Activated B cell treated with CpG ODN at 0.5 μM for 24 hours (primary cell): ENCODE measurements at regions not wholly inside any gene's neighbourhood (a gene's known extent, or its start where the extent isn't known, plus 50 kb on each side); places are given as distances from the start of the nearest gene placed in this dataset.

Source experiments
- ATAC-seq: fragments of 200-7000 bp; cut with Tn5 transposase; one replicate; pipeline ENCODE4 v1.10.0; 2021; ENCODE audit warnings: low read depth, mild to moderate bottlenecking, moderate library complexity
- CTCF ChIA-PET: fragments of 350-600 bp; sonication (Branson Sonifier 250); formaldehyde crosslinking; loops from one replicate; lab custom pipeline; 2021; ENCODE audit warnings: antibody characterized with exemption; lab: Charles Lee
- POLR2A ChIA-PET: fragments of 350-600 bp; sonication (Branson Sonifier 250); formaldehyde crosslinking; loops from one replicate; lab custom pipeline; 2021; ENCODE audit warnings: antibody characterized with exemption; lab: Charles Lee
- DNase-seq: peaks from one replicate; pipeline ENCODE4 v3.0.0; 2022
- H3K27ac Mint-ChIP-seq: one replicate; pipeline ENCODE4 v1.8.0; 2020; ENCODE audit warnings: mixed read lengths
- H3K27me3 Mint-ChIP-seq: one replicate; pipeline ENCODE4 v1.8.0; 2021; ENCODE audit warnings: mixed read lengths
- H3K36me3 Mint-ChIP-seq: one replicate; pipeline ENCODE4 v1.8.0; 2021; ENCODE audit warnings: low read depth, mixed read lengths
- H3K4me1 Mint-ChIP-seq: one replicate; pipeline ENCODE4 v1.8.0; 2021; ENCODE audit warnings: mixed read lengths
- H3K4me3 Mint-ChIP-seq: one replicate; pipeline ENCODE4 v1.8.0; 2020; ENCODE audit warnings: mild to moderate bottlenecking, mixed read lengths
- H3K9me3 Mint-ChIP-seq: one replicate; pipeline ENCODE4 v1.8.0; 2020; ENCODE audit warnings: mixed read lengths
- intact Hi-C: fragments of 100-400 bp; cut with micrococcal nuclease; formaldehyde crosslinking; loops from one replicate; pipeline ENCODE4 v1.15.1; 2024
- TF ChIP-seq, protein P1 (sequence below): fragments of 200-600 bp; IDR thresholded peaks from one replicate; pipeline ENCODE4 v1.8.0; 2022; ENCODE audit warnings: antibody characterized with exemption, mild to moderate bottlenecking

DNA sequence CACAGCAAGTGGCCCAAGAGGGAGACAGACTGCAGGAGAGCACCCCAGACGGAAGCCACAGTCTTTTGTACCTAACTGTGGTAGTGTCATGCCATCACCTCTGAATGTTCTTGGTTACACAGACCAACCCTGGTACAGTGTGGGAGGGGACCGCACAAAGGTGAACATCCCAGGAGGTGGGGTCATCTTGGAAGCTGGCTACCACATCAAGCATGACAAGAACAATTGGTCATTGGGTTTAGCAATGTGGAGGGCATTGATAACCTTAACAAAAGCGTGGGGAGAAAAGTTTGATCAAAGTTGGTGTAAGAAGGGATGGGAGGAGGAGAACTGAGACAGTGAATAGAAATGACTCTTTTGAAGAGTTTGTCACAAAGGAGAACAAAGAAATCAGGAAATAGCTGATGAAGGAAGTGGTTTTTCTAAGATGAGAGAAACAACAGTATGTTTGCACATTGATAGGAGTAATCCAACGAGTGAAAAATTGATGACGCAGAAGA is 87.1 kb upstream of the CACNA1E start:
- Mint-ChIP-seq H3K27ac (no peak overlapping the region), H3K27me3 (peaks cover 5% of the 10 kb centered on the region), H3K4me1 (no peaks in the 10 kb centered on the region), H3K36me3 (no peaks in the 10 kb centered on the region), H3K4me3 (no peak overlapping the region), H3K9me3 (no peaks in the 10 kb centered on the region)
- TF ChIP-seq, protein P1, sequence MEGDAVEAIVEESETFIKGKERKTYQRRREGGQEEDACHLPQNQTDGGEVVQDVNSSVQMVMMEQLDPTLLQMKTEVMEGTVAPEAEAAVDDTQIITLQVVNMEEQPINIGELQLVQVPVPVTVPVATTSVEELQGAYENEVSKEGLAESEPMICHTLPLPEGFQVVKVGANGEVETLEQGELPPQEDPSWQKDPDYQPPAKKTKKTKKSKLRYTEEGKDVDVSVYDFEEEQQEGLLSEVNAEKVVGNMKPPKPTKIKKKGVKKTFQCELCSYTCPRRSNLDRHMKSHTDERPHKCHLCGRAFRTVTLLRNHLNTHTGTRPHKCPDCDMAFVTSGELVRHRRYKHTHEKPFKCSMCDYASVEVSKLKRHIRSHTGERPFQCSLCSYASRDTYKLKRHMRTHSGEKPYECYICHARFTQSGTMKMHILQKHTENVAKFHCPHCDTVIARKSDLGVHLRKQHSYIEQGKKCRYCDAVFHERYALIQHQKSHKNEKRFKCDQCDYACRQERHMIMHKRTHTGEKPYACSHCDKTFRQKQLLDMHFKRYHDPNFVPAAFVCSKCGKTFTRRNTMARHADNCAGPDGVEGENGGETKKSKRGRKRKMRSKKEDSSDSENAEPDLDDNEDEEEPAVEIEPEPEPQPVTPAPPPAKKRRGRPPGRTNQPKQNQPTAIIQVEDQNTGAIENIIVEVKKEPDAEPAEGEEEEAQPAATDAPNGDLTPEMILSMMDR, result no peak
- DNase-seq, result no peak
- ATAC-seq, result no peak
- POLR2A ChIA-PET, result no interaction called here
- CTCF ChIA-PET, result no interaction called here
- intact Hi-C loops, result no loop called here

DNA sequence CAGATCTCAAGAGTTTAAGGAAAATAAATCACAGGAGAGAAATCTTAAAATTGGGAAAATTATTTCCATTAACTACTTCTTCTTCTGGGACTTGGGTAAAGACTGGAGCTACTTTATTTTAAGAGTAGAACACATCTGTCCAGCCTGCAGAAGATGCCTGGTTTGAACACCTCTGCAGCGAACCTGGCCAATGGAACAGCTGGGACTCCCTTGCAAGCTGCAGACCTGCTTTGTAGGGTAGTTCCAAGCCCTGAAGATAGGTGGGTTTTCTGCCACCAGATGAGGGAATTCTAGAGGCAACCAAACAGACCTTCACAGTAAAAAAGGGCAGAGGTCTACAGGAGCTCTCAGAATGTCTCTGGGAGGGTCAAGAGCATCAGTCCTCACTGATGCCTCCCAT is 86.5 kb upstream of the CACNA1E start:
- TF ChIP-seq, protein P1, result no peak
- H3K4me1 Mint-ChIP-seq, result no peaks in the 10 kb centered on the region
- ChIA-PET POLR2A (no interaction called here), CTCF (no interaction called here)
- no peak for ATAC-seq
- no peaks in the 10 kb centered on the region for H3K9me3 Mint-ChIP-seq
- no peaks in the 10 kb centered on the region for H3K36me3 Mint-ChIP-seq
- peaks cover 5% of the 10 kb centered on the region for H3K27me3 Mint-ChIP-seq
- no peak overlapping the region for H3K27ac Mint-ChIP-seq
- intact Hi-C loops, result no loop called here
- no peak for DNase-seq
- H3K4me3 Mint-ChIP-seq, result no peak overlapping the region

DNA sequence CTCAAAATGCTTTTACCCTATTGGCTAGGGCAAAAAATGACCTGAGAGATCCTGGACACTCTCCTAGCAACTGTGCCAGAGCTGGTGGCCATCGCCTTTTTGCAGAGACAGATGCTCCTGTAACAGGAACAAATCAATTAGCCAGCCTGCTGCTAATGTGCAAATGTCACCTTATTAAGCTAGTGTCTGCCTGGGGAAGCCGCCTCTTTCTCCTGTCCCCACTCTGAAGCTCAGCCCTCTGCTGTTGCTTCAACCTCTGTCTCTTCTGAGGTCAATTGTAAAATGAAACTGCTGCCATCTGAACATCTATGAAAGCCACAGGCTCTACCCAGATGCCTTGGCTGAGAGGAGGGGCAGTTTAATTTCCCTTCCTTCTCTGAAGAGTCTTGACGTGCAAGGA is 85.5 kb upstream of the CACNA1E start:
- ChIA-PET POLR2A (no interaction called here), CTCF (no interaction called here)
- Mint-ChIP-seq H3K27me3 (peaks cover 4% of the 10 kb centered on the region), H3K27ac (no peak overlapping the region), H3K36me3 (no peaks in the 10 kb centered on the region), H3K4me1 (no peaks in the 10 kb centered on the region), H3K9me3 (no peaks in the 10 kb centered on the region), H3K4me3 (no peak overlapping the region)
- DNase-seq (no peak), ATAC-seq (no peak)
- TF ChIP-seq, protein P1, result no peak
- intact Hi-C loops, result no loop called here

- H3K9me3 Mint-ChIP-seq, result no peaks in the 10 kb centered on the region
- ATAC-seq (no peak), DNase-seq (no peak)
- H3K27me3 Mint-ChIP-seq, result peaks cover 4% of the 10 kb centered on the region
- no peak overlapping the region for H3K4me3 Mint-ChIP-seq
- H3K27ac Mint-ChIP-seq, result no peak overlapping the region
- H3K4me1 Mint-ChIP-seq, result no peaks in the 10 kb centered on the region
- TF ChIP-seq, protein P1, result no peak
- CTCF ChIA-PET, result no interaction called here
- no peaks in the 10 kb centered on the region for H3K36me3 Mint-ChIP-seq
- POLR2A ChIA-PET, result no interaction called here
- intact Hi-C loops, result no loop called here
Observed at GRCh38 chr1:181398544-181398943, 84.8 kb upstream of the CACNA1E start.

- ATAC-seq (no peak), DNase-seq (no peak)
- no peak overlapping the region for H3K27ac Mint-ChIP-seq
- ChIA-PET POLR2A (no interaction called here), CTCF (no interaction called here)
- no peak overlapping the region for H3K4me3 Mint-ChIP-seq
- intact Hi-C loops, result no loop called here
- no peaks in the 10 kb centered on the region for H3K9me3 Mint-ChIP-seq
- TF ChIP-seq, protein P1, result no peak
- H3K36me3 Mint-ChIP-seq, result no peaks in the 10 kb centered on the region
- peaks cover 23% of the 10 kb centered on the region for H3K27me3 Mint-ChIP-seq
- no peaks in the 10 kb centered on the region for H3K4me1 Mint-ChIP-seq
Observed at GRCh38 chr1:181405584-181405983, 77.7 kb upstream of the CACNA1E start.
